Gastroesophageal sphincter (tissue), 4 donors: ENCODE measurements at regions not wholly inside any gene's neighbourhood (a gene's known extent, or its start where the extent isn't known, plus 50 kb on each side); places are given as distances from the start of the nearest gene placed in this dataset.

Source experiments
- ATAC-seq: fragments of 150-250 bp; one replicate; pipeline ENCODE4 v1.9.1; 2016; ENCODE audit warnings: mild to moderate bottlenecking, moderate library complexity
- H3K27ac ChIP-seq, 4 donors: fragments of 200-600 bp; sonication (generic) in 3 of 4; 1 replicate in 3 of 4; 2 replicates in 1 of 4; pipeline ENCODE4 v1.5.1; 2016 to 2019
- H3K27me3 ChIP-seq: fragments of 200-600 bp; sonication (generic); one replicate; pipeline ENCODE4 v1.5.1; 2019
- H3K36me3 ChIP-seq, 2 donors: fragments of 200-600 bp; sonication (generic); one replicate each; pipeline ENCODE4 v1.5.1; 2019; ENCODE audit warnings: control low read depth in 1 of 2
- H3K4me1 ChIP-seq, 3 donors: fragments of 200-600 bp; sonication (generic); 1 replicate in 2 of 3; 2 replicates in 1 of 3; pipeline ENCODE4 v1.5.1; 2016 to 2019; ENCODE audit warnings: control low read depth in 2 of 3
- H3K4me3 ChIP-seq, 2 donors: fragments of 200-600 bp; sonication (generic); one replicate each; pipeline ENCODE4 v1.5.1; 2019; ENCODE audit warnings: mild to moderate bottlenecking in 1 of 2, moderate library complexity in 1 of 2
- H3K9me3 ChIP-seq, 3 donors: fragments of 200-600 bp; sonication (generic); one replicate each; pipeline ENCODE4 v1.5.1; 2017 to 2019; ENCODE audit warnings: control low read depth in 2 of 3
- EP300 ChIP-seq: sonication (generic); formaldehyde crosslinking; IDR thresholded peaks from one replicate; pipeline ENCODE4 v1.6.1; 2017; ENCODE audit warnings: antibody characterized with exemption, mild to moderate bottlenecking
- POLR2A ChIP-seq, 2 donors: fragments of 450-650 bp; IDR thresholded peaks; one replicate each; pipeline ENCODE4 v1.6.1; 2017; ENCODE audit warnings: antibody characterized with exemption in 2 of 2, mild to moderate bottlenecking in 2 of 2, moderate library complexity in 1 of 2
- POLR2AphosphoS5 ChIP-seq: sonication (generic); formaldehyde crosslinking; IDR thresholded peaks from one replicate; pipeline ENCODE4 v1.6.1; 2017; ENCODE audit warnings: antibody characterized with exemption
- WGBS, 2 donors: methylation state at CpG; one replicate each; pipeline ENCODE4 v1.1.5; 2018; ENCODE audit warnings: low coverage in 1 of 2; 5-methylcytosine and 5-hydroxymethylcytosine counted together
- TF ChIP-seq, protein P1 (sequence below), 4 experiments: fragments of 200-600 bp in 2 of 4; fragments of 450-650 bp in 2 of 4; sonication (generic) in 1 of 4; IDR thresholded peaks; one replicate each; pipeline ENCODE4 v1.5.1; 2017 to 2019; ENCODE audit warnings: antibody characterized with exemption in 4 of 4, mild to moderate bottlenecking in 2 of 4, moderate library complexity in 2 of 4

DNA sequence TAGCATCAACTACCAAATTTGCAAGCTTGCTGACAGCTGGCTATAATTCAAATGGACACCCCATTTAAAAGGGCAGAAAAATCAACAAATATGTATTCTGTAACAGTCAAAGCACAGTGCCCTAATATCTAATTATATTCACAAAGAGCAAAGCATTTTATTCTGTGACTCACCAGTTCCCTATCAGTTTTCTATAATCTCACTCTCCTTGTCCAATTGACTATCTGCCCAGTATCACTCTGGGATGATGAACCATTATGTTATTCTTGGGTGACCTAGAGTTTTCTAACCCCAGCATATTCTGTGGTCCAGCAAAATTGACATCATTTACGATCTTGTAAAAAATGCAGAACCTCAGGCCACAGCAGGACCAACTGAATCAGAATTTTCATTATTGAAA is 82.0 kb upstream of the FREM3 start:
- ATAC-seq = no peak
- TF ChIP-seq POLR2A (IDR thresholded peaks at IDR 0.05) (no peak), POLR2AphosphoS5 (no peak), EP300 (no peak)
- TF ChIP-seq, protein P1, sequence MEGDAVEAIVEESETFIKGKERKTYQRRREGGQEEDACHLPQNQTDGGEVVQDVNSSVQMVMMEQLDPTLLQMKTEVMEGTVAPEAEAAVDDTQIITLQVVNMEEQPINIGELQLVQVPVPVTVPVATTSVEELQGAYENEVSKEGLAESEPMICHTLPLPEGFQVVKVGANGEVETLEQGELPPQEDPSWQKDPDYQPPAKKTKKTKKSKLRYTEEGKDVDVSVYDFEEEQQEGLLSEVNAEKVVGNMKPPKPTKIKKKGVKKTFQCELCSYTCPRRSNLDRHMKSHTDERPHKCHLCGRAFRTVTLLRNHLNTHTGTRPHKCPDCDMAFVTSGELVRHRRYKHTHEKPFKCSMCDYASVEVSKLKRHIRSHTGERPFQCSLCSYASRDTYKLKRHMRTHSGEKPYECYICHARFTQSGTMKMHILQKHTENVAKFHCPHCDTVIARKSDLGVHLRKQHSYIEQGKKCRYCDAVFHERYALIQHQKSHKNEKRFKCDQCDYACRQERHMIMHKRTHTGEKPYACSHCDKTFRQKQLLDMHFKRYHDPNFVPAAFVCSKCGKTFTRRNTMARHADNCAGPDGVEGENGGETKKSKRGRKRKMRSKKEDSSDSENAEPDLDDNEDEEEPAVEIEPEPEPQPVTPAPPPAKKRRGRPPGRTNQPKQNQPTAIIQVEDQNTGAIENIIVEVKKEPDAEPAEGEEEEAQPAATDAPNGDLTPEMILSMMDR (IDR thresholded peaks at IDR 0.05) = no peak
- Histone ChIP-seq H3K36me3 (no peaks in the 10 kb centered on the region), H3K27me3 (no peaks in the 10 kb centered on the region), H3K9me3 (no peaks in the 10 kb centered on the region), H3K27ac (no peak overlapping the region), H3K4me3 (no peak overlapping the region), H3K4me1 (no peaks in the 10 kb centered on the region)
- no CpG with 5 or more reads among the region's 1 CpG for WGBS, 2 donors

DNA sequence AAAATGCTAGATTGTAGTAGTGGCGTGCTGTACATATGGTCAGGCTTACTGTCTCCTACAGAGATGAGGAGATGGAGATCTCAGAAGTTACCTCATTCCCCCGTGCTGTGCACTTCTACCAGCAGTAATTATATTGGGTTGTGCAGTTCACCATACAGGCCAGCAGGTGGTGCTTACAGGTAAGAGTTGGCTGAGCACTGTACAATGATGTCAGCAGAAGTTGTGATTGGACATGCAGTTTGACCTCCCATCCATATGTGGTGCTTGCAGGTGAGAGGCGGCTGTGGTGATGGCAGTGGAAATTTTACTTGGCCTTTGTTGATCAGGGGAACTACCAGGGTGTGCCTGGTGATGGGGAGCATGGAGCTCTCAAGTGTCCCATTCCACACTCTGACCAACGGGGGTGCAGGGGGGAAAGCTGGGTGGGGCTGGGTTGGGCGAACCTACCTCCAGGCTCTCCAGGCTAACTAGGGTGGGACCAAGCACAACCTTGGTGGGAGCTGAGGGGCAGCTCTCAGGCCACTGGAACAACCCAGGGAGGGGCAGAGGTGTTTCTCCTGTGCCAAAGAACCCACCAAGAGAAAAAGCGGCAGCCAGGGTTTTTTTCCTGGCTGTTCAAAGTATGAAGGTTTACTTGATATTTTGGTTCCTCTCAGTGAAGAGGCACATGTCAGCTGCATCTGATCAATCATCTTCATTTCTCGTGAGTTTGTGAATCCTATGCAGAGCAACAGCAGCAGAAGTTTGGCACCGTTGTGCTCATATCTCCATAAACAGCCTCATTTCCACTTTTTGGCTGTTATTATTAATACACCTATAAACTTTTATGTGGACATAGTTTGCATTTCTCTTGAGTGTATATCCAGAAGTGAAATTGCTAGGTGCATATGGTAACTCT is 73.8 kb upstream of the FREM3 start:
- H3K36me3 ChIP-seq = no peaks in the 10 kb centered on the region
- no peaks in the 10 kb centered on the region for H3K27me3 ChIP-seq
- TF ChIP-seq, protein P1 (IDR thresholded peaks at IDR 0.05) = peak in 2 of 4 experiments; percentile 14 to 42
- TF ChIP-seq EP300 = no peak
- no peaks in the 10 kb centered on the region for H3K4me1 ChIP-seq
- WGBS, 2 donors = 60 to 63% methylated on average over 5 to 6 of the region's 8 CpGs
- H3K9me3 ChIP-seq = peaks cover 0 to 8% (median 0%) of the 10 kb centered on the region in 3 donors
- no peak overlapping the region for H3K4me3 ChIP-seq
- ATAC-seq = no peak
- H3K27ac ChIP-seq = no peak overlapping the region

DNA sequence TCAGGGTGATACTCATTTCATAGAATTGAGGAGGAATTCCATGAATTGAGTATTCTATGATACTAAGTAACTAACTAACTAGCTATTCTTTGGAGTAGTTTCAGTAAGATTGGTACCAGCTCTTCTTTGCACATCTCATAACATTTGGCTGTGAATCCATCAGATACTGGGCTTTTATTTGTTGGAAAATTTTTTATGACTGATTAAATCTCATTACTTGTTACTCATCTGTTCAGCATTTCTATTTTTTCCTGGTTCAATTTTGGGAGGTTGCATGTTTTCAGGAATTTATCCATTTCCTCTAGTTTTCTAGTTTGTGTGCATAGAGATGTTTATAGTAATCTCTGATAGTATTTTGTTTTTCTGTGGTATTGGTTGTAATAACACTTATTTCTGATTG is 70.8 kb upstream of the FREM3 start:
- no peak for ATAC-seq
- H3K9me3 ChIP-seq = peaks cover 0 to 8% (median 0%) of the 10 kb centered on the region in 3 donors
- H3K36me3 ChIP-seq = no peaks in the 10 kb centered on the region
- no peak for TF ChIP-seq POLR2AphosphoS5
- TF ChIP-seq, protein P1 (IDR thresholded peaks at IDR 0.05) = no peak
- no peak for TF ChIP-seq EP300
- TF ChIP-seq POLR2A (IDR thresholded peaks at IDR 0.05) = no peak
- H3K4me3 ChIP-seq = no peak overlapping the region
- H3K27ac ChIP-seq = no peak overlapping the region
- no peaks in the 10 kb centered on the region for H3K27me3 ChIP-seq
- no peaks in the 10 kb centered on the region for H3K4me1 ChIP-seq

DNA sequence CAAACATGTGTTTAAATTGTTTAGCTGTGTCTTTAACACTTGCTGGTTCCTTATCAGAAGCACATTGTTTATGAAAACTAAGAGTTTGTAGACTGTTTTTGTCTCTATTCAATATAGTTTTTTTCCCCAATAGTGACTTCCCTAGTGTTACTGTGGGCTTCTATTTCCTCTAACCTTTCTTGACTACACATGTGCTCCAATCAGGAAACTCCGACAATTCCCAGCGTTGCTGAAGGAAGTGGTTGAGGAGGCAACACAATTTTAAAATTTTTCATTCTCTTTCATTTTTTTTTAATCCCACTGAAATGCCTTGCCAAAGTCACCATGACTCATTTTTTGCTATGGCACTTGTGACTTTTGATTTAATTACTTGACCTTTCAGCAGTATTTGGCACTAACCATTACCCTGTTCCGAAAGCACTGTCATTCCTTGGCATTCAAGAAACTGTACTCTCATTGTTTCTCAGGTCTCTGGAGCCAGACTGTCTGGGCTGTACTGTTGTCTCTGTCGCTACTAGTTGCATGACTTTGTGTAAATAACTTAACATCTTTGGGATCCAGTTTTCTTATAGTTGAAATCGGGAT is 67.6 kb upstream of the FREM3 start:
- Histone ChIP-seq H3K36me3 (no peaks in the 10 kb centered on the region), H3K27ac (no peak overlapping the region), H3K4me3 (no peak overlapping the region), H3K9me3 (peaks cover 0 to 6% (median 0%) of the 10 kb centered on the region in 3 donors), H3K4me1 (no peaks in the 10 kb centered on the region), H3K27me3 (no peaks in the 10 kb centered on the region)
- peak; percentile 74 for ATAC-seq
- peak; percentile 7 for TF ChIP-seq POLR2AphosphoS5
- TF ChIP-seq POLR2A (IDR thresholded peaks at IDR 0.05) = no peak
- no peak for TF ChIP-seq EP300
- WGBS, 2 donors = 55 to 58% methylated on average over 5 of the region's 5 CpGs

DNA sequence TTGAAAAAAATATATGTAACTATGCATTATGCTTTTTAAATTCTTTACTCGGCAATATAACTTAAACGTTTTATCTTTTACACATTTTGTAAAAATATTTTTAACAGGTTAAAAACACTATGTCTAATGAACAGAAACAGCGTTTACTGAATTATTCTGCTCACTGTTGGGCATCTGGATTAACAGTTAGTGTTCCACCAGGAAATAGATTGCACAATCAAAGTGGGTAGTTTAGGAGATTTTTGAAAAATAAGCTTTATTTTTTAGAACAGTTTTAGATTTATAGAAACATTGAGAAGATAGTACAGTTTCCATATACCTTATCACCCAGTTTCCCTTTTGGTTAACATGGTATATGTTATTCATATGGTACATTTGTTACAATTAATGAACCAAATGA is 63.1 kb upstream of the FREM3 start:
- WGBS, 2 donors = 58 to 74% methylated on average over 3 of the region's 3 CpGs
- TF ChIP-seq EP300 (no peak), POLR2A (IDR thresholded peaks at IDR 0.05) (no peak), POLR2AphosphoS5 (no peak)
- TF ChIP-seq, protein P1 (IDR thresholded peaks at IDR 0.05) = no peak
- no peak overlapping the region for H3K4me3 ChIP-seq
- no peaks in the 10 kb centered on the region for H3K36me3 ChIP-seq
- H3K9me3 ChIP-seq = no peaks in the 10 kb centered on the region
- H3K4me1 ChIP-seq = peaks cover 0 to 7% (median 0%) of the 10 kb centered on the region in 3 donors
- H3K27me3 ChIP-seq = no peaks in the 10 kb centered on the region
- H3K27ac ChIP-seq = no peak overlapping the region
- no peak for ATAC-seq
